ENCODE measurements at regions not wholly inside any gene's neighbourhood (a gene's known extent, or its start where the extent isn't known, plus 50 kb on each side); places are given as distances from the start of the nearest gene placed in this dataset.

DNA sequence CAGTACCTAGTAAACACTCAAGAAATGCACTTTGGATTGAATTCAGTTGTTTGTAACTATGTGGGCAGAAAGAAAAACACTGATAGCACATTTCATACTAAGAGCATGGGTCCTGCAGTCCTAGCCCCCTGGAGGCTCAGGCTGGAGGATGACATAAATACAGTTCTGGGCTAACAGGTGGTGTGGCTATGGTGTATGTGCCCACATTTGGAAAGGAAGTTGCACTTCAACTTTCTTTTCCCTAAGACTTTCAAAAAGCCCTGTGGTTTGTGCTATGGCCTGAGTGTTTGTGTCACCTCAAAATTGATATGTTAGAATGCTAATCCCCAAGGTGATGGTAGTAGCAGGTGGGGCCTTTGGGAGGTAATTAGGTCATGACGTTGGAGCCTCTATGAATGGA lies 218.2 kb downstream of the CDCA7 start:
- TF ChIP-seq YY1 (IDR thresholded peaks at IDR 0.05; ENCODE audit: insufficient read depth, insufficient read length) (no peak), ZNF274 (IDR thresholded peaks at IDR 0.05; ENCODE audit: low read depth, low read length) (no peak), SUZ12 (IDR thresholded peaks at IDR 0.05; ENCODE audit: extremely low read depth, insufficient read depth, insufficient read length) (no peak)
